ENCODE measurements at regions not wholly inside any gene's neighbourhood (a gene's known extent, or its start where the extent isn't known, plus 50 kb on each side); places are given as distances from the start of the nearest gene placed in this dataset.

DNA sequence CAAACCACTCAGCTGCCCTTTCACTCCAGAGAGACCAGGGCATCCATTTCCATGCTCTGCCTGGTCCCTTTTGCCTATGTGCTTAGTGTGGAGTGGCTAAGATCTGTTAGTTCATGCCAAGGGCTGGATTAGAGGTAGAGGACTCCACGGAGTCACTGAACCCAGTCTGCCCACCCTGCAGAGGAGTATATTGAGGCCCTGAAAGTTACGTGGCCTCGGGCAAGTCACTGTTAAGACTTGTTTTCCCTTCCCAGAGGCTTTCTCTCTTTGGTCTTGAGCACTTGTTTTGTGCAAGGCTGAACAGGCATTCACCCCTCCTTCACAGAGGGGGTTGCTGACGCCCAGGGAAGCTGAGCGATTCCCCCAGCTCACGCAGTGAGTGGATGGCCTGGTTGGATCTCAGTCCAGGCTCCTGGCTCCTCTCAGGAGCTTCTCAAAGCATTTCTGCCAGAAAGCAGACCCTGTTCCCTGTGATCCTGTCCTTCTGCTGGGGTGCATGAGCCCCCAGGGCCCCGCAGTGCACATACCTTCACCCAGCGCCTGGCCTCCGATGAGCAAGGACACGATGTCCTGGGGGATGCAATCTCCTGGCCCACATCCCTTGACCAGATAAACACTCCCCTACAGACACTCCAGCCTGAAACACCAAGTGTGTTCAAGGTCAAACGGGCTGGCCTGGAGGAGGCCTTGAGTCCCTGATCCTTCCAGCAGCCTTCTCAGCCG, 153.4 kb upstream of the GSE1 start:
- TF ChIP-seq, protein P1, sequence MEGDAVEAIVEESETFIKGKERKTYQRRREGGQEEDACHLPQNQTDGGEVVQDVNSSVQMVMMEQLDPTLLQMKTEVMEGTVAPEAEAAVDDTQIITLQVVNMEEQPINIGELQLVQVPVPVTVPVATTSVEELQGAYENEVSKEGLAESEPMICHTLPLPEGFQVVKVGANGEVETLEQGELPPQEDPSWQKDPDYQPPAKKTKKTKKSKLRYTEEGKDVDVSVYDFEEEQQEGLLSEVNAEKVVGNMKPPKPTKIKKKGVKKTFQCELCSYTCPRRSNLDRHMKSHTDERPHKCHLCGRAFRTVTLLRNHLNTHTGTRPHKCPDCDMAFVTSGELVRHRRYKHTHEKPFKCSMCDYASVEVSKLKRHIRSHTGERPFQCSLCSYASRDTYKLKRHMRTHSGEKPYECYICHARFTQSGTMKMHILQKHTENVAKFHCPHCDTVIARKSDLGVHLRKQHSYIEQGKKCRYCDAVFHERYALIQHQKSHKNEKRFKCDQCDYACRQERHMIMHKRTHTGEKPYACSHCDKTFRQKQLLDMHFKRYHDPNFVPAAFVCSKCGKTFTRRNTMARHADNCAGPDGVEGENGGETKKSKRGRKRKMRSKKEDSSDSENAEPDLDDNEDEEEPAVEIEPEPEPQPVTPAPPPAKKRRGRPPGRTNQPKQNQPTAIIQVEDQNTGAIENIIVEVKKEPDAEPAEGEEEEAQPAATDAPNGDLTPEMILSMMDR (IDR thresholded peaks at IDR 0.05) = no peak
- TF ChIP-seq POLR2A (IDR thresholded peaks at IDR 0.05) = no peak

Data from uterus (tissue), 2 donors.